Umbilical cord (tissue), 1 donor: ENCODE measurements at regions not wholly inside any gene's neighbourhood (a gene's known extent, or its start where the extent isn't known, plus 50 kb on each side); places are given as distances from the start of the nearest gene placed in this dataset.

ENCODE experiments used
- DNase-seq: peaks from one replicate; pipeline ENCODE4 v3.0.0-alpha.2; 2015; ENCODE audit warnings: low spot score

DNA sequence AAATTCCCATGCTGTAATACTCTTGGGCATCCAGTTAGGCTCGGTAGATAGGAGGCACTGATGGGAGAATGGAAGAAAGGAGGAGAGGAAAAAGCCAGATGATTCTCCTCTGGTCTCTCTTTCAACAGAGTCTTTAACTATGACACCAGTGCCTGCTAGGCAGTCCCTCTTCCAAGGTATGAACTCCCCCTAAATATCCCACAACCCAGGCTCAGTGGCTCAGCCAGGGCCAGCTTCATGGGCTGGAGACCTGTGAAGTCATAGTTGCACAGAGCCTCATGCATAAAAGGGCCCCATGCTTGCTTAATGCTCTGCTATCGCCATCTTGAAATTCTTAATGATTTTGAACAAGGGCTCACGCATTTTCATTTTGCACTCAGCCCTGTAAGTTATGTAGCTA is 869.2 kb upstream of the GCFC2 start:
- DNase-seq: no peak

GRCh38 chr2:76572981-76573380 is 862.3 kb upstream of the GCFC2 start:
- DNase-seq: no peak

DNA sequence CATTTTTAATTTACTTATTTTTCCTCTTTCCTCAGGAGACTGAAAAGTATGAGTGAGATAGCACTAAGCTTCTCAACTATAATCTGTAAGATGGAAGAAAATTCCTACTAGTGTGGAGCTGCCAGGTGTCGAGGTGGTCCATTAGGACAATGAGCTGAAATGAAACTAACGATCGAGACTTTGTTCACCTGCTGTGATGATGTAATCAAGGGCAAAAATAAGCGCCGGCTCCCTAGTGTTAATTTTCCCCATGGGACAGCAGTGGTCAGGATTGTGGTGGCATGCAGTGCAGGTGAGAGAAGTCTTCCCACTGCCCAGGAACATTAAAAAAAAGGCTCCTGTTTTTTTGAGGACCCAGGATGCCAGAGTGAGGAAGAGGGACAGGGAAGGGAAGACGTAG is 859.1 kb upstream of the GCFC2 start:
- no peak for DNase-seq

- DNase-seq: no peak
These were observed 856.8 kb upstream of the GCFC2 start for GRCh38 chr2:76567478-76567877.

DNA sequence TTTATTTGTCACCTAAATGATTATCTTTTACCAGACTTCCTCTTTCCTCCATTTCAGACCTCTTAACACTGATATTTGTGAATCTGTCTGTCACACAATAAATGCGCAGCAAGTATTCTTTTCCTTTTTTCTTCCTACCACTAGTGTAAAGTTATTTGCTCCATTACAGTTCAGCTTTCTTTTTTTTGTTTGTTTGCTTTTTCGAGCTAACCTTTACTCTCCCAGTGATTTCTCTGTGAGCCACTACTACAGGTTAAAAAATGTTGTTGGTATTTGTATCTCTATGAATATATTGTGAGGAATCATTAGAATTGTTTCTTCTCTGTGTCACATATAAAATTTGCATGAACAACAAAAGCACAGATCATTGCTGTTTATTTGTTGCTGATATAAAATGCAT is 854.0 kb upstream of the GCFC2 start:
- no peak for DNase-seq

GRCh38 chr2:76563730-76564129 is 853.0 kb upstream of the GCFC2 start:
- DNase-seq: no peak

DNA sequence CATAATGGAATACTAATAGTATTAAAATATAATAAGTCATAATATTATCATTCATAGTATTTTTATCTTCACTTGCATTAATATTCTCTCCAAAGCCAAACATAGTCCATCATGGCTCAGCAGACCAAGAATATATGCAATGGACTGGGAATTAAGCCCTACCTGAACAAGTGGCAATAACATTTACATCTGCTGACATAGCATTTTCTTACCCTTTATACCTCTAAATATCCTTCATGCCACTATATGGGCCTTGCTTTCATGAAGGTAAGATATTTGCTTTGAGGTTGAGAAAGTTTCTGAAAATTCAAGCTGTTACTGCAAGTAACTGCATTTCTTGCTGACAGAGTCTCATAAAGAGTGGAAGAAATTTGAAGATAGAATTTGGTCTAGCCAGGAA is 847.4 kb upstream of the GCFC2 start:
- DNase-seq: no peak

DNA sequence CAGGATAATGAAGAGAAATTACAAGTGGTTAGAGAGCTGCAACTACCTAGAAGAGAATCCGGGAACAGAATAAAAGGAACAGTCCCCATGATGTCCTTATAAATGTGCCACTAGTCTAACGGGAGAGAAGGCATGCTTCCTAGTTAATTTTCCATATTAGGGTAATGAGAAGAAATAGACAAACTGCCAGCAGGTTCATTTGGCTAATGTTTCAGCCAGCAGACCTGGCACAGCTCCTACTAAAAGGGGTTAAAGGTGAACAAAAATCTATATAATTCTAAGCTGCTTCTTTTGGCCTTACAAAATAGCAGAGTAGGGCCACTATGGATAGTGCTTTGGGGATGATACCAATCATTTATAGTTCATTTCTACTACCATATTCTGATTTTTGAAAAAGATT is 845.3 kb upstream of the GCFC2 start:
- no peak for DNase-seq

- DNase-seq: no peak
These were observed 835.5 kb upstream of the GCFC2 start for GRCh38 chr2:76546207-76546606.

- no peak for DNase-seq
These were observed 834.2 kb upstream of the GCFC2 start for GRCh38 chr2:76544901-76545300.

- no peak for DNase-seq
These were observed 806.8 kb upstream of the GCFC2 start for GRCh38 chr2:76517574-76517909.

GRCh38 chr2:76516861-76517573 is 806.3 kb upstream of the GCFC2 start:
- DNase-seq: no peak

- no peak for DNase-seq
These were observed 801.6 kb upstream of the GCFC2 start for GRCh38 chr2:76512201-76512820.

- DNase-seq: no peak
These were observed 795.8 kb upstream of the GCFC2 start for GRCh38 chr2:76506538-76506937.

DNA sequence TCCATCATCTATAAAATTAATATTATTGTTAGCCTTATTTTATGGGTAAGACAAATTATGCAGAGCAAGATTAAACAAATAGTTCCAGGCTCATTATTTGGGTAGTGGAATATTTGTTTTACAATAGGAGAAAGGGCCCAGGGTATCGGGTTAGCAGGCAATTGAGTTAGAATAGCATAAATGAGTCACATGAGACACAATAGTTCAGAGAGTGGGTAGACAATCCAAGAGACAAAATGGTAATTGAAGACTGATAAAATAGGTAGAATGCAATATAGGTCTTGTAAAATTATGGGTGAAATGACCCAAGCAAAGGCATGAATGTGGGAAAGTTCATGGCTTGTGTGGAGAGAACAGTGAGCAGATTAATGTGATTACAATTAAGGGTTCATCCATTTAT is 790.9 kb upstream of the GCFC2 start:
- DNase-seq: no peak

DNA sequence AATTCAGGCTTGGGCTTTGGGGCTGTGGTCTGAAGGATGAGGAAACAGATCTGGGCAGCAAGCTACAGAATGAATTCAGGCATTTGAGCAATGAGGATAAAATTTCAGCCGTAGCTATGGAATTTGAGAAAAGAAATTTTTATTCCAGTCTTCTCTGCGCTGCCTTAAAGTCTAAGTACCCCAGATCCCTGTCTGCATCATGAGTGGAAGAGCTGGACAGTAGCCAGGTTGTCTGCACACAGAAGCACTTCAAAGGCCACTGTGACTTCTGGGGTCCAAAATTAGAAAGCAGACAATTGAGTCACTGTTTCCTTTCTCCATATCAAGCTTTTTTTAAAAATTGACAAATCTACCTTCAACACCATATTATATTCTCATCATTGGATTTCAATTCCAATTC is 787.6 kb upstream of the GCFC2 start:
- DNase-seq: peak; percentile 79

GRCh38 chr2:76491503-76491902 is 780.8 kb upstream of the GCFC2 start:
- no peak for DNase-seq

- no peak for DNase-seq
These were observed 767.7 kb upstream of the GCFC2 start for GRCh38 chr2:76478266-76479035.

- no peak for DNase-seq
These were observed 762.2 kb upstream of the GCFC2 start for GRCh38 chr2:76472946-76473345.

DNA sequence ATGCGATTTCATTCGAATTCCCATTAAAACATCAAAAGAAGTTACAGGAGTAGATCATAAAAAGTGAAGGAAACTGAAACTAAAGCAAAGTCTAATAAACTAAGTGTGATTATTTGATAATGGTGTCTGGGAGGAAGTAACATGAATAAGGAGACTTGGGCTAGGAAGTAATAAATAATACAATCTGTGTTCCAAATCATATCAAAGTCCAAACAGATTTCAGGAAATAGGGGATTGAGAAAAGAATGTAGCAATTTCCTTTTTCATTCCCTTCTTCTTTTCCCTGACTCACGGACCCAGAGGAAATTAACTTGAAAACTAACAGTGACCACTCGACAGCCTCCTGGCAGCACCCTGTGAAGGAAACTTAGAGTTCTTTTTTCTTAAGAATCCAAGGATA is 758.4 kb upstream of the GCFC2 start:
- DNase-seq: peak; percentile 43

DNA sequence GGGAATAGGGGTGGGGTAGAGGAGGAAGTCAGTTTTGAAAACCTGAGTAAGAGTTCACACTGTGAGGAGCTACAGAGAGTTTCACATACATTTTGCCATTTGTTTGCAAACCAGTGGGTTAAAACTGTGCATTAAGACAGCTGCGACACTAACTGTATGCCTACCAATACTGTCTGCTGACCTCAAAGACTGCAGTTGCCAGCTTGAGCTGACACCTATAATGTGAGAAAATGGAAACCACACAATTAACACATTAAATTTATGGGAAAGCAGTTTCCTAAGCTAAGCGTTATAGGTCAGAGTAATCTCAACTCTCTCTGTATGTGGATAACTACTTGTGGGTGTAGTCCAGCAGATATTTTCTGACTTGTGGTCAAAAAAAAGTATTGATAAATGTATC is 756.6 kb upstream of the GCFC2 start:
- no peak for DNase-seq

- DNase-seq: no peak
These were observed 753.6 kb upstream of the GCFC2 start for GRCh38 chr2:76464310-76464709.

- DNase-seq: no peak
These were observed 750.7 kb upstream of the GCFC2 start for GRCh38 chr2:76461431-76461830.
